ENCODE measurements at regions not wholly inside any gene's neighbourhood (a gene's known extent, or its start where the extent isn't known, plus 50 kb on each side); places are given as distances from the start of the nearest gene placed in this dataset.

GRCh38 chr7:116145245-116145852, 65.0 kb upstream of the TES start:
- no peak for ATAC-seq
- DNase-seq (ENCODE audit: low spot score), result no peak

GRCh38 chr7:116148108-116148507, 62.2 kb upstream of the TES start:
- DNase-seq (ENCODE audit: low spot score), result no peak
- no peak for ATAC-seq

GRCh38 chr7:116148626-116149025, 61.7 kb upstream of the TES start:
- ATAC-seq, result no peak
- DNase-seq (ENCODE audit: low spot score), result no peak

- no peak for ATAC-seq
- no peak for DNase-seq (ENCODE audit: low spot score)
Measured at GRCh38 chr7:116150588-116150987, 59.8 kb upstream of the TES start.

GRCh38 chr7:116152276-116152675, 58.1 kb upstream of the TES start:
- DNase-seq (ENCODE audit: low spot score) (no peak), ATAC-seq (no peak)

- DNase-seq (ENCODE audit: low spot score) (no peak), ATAC-seq (no peak)
Measured at GRCh38 chr7:116153050-116153449, 57.3 kb upstream of the TES start.

GRCh38 chr7:116159711-116160110, 50.6 kb upstream of the TES start:
- no peak for DNase-seq (ENCODE audit: low spot score)
- no peak for ATAC-seq
